ENCODE measurements at regions not wholly inside any gene's neighbourhood (a gene's known extent, or its start where the extent isn't known, plus 50 kb on each side); places are given as distances from the start of the nearest gene placed in this dataset.
"Not testable (repeated sequence)": the region's sequence is repeated elsewhere in the genome, so short reads cannot be mapped to it uniquely, and the experiment has no call there.

DNA sequence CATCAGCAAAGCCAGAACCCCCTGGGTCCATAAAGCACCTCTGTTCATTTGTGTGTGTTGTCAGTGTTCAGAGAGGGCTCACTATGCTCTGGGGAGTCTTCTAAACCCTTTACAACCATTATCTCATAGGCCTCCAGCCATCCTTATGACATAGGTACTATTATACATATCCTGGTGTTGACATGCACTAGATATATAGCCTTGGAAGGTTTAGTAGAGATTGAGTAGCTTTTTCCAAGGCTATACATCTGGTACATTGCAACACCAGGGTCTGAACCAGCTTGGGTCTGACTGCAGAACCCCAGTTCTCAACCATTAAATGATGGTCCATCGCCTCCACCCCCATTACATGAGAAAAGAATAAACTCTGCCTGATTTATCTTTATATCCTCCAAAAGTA, 253.6 kb upstream of the MKLN1 start:
- no peak for DNase-seq (ENCODE audit: low read depth in 4 of 6, low spot score in 6 of 6)
- Histone ChIP-seq H3K4me1 (ENCODE audit: control insufficient read depth, insufficient read depth, low read length) (peaks cover 7% of the 10 kb centered on the region), H3K27me3 (ENCODE audit: control insufficient read depth, insufficient read depth, low read length) (no peaks in the 10 kb centered on the region), H3K36me3 (ENCODE audit: control insufficient read depth, insufficient read depth, low read length) (peaks cover 2% of the 10 kb centered on the region), H3K9me3 (ENCODE audit: control insufficient read depth, insufficient read depth, low read length) (no peaks in the 10 kb centered on the region), H3K4me3 (ENCODE audit: low read depth, low read length) (no peak overlapping the region), H3K27ac (ENCODE audit: low read depth, low read length) (no peak overlapping the region)
- WGBS (ENCODE audit: insufficient coverage): no CpG with 5 or more reads among the region's 1 CpG

GRCh38 chr7:131074585-131074984, 253.1 kb upstream of the MKLN1 start:
- H3K4me1 ChIP-seq (ENCODE audit: control insufficient read depth, insufficient read depth, low read length): peaks cover 5% of the 10 kb centered on the region
- H3K4me3 ChIP-seq (ENCODE audit: low read depth, low read length): no peak overlapping the region
- no peaks in the 10 kb centered on the region for H3K27me3 ChIP-seq (ENCODE audit: control insufficient read depth, insufficient read depth, low read length)
- H3K36me3 ChIP-seq (ENCODE audit: control insufficient read depth, insufficient read depth, low read length): peaks cover 2% of the 10 kb centered on the region
- no peak for DNase-seq (ENCODE audit: low read depth in 4 of 6, low spot score in 6 of 6)
- H3K9me3 ChIP-seq (ENCODE audit: control insufficient read depth, insufficient read depth, low read length): no peaks in the 10 kb centered on the region
- no peak overlapping the region for H3K27ac ChIP-seq (ENCODE audit: low read depth, low read length)
- WGBS (ENCODE audit: insufficient coverage): 100% methylated on average over 2 of the region's 4 CpGs

GRCh38 chr7:131075406-131075805, 252.3 kb upstream of the MKLN1 start:
- 100% methylated on average over 1 of the region's 1 CpG for WGBS (ENCODE audit: insufficient coverage)
- no peak overlapping the region for H3K4me3 ChIP-seq (ENCODE audit: low read depth, low read length)
- H3K9me3 ChIP-seq (ENCODE audit: control insufficient read depth, insufficient read depth, low read length): no peaks in the 10 kb centered on the region
- peaks cover 4% of the 10 kb centered on the region for H3K4me1 ChIP-seq (ENCODE audit: control insufficient read depth, insufficient read depth, low read length)
- H3K27ac ChIP-seq (ENCODE audit: low read depth, low read length): no peak overlapping the region
- no peak for DNase-seq (ENCODE audit: low read depth in 4 of 6, low spot score in 6 of 6)
- H3K27me3 ChIP-seq (ENCODE audit: control insufficient read depth, insufficient read depth, low read length): no peaks in the 10 kb centered on the region
- H3K36me3 ChIP-seq (ENCODE audit: control insufficient read depth, insufficient read depth, low read length): peaks cover 2% of the 10 kb centered on the region

GRCh38 chr7:131076032-131076431, 251.6 kb upstream of the MKLN1 start:
- Histone ChIP-seq H3K4me1 (ENCODE audit: control insufficient read depth, insufficient read depth, low read length) (peaks cover 4% of the 10 kb centered on the region), H3K27me3 (ENCODE audit: control insufficient read depth, insufficient read depth, low read length) (no peaks in the 10 kb centered on the region), H3K9me3 (ENCODE audit: control insufficient read depth, insufficient read depth, low read length) (no peaks in the 10 kb centered on the region), H3K27ac (ENCODE audit: low read depth, low read length) (no peak overlapping the region), H3K4me3 (ENCODE audit: low read depth, low read length) (no peak overlapping the region), H3K36me3 (ENCODE audit: control insufficient read depth, insufficient read depth, low read length) (peaks cover 2% of the 10 kb centered on the region)
- 96% methylated on average over 2 of the region's 3 CpGs for WGBS (ENCODE audit: insufficient coverage)
- no peak for DNase-seq (ENCODE audit: low read depth in 4 of 6, low spot score in 6 of 6)

GRCh38 chr7:131076711-131077181, 250.9 kb upstream of the MKLN1 start:
- Histone ChIP-seq H3K27ac (ENCODE audit: low read depth, low read length) (no peak overlapping the region), H3K36me3 (ENCODE audit: control insufficient read depth, insufficient read depth, low read length) (peaks cover 2% of the 10 kb centered on the region), H3K4me3 (ENCODE audit: low read depth, low read length) (no peak overlapping the region), H3K27me3 (ENCODE audit: control insufficient read depth, insufficient read depth, low read length) (no peaks in the 10 kb centered on the region), H3K9me3 (ENCODE audit: control insufficient read depth, insufficient read depth, low read length) (no peaks in the 10 kb centered on the region), H3K4me1 (ENCODE audit: control insufficient read depth, insufficient read depth, low read length) (peaks cover 4% of the 10 kb centered on the region)
- 57% methylated on average over 4 of the region's 4 CpGs for whole genome bisulfite sequencing (ENCODE audit: insufficient coverage)
- DNase-seq (ENCODE audit: low read depth in 4 of 6, low spot score in 6 of 6): peak in 1 of 6 donors; percentile 8

DNA sequence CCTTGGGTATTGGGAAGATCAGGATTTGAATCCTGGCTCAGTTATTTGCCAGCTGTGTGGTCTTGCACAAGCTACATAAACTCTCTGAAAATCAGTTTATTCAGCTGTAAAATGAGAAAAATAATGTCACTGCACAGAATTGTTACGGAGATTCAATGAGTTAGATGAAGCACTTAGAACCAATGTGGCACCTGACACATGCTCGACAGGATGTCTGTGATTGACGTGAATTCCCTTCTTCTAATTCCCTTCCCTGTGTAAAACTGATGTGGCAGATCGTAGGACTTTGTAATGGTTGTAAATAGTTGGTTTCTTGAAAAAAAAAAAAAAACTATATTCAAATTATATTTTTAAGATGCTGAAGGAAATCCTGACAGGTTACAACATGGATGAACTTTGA, 249.9 kb upstream of the MKLN1 start:
- no peaks in the 10 kb centered on the region for H3K9me3 ChIP-seq (ENCODE audit: control insufficient read depth, insufficient read depth, low read length)
- DNase-seq (ENCODE audit: low read depth in 4 of 6, low spot score in 6 of 6): no peak
- peaks cover 2% of the 10 kb centered on the region for H3K36me3 ChIP-seq (ENCODE audit: control insufficient read depth, insufficient read depth, low read length)
- 100% methylated on average over 1 of the region's 4 CpGs for WGBS (ENCODE audit: insufficient coverage)
- H3K4me3 ChIP-seq (ENCODE audit: low read depth, low read length): no peak overlapping the region
- no peaks in the 10 kb centered on the region for H3K27me3 ChIP-seq (ENCODE audit: control insufficient read depth, insufficient read depth, low read length)
- no peak overlapping the region for H3K27ac ChIP-seq (ENCODE audit: low read depth, low read length)
- peaks cover 2% of the 10 kb centered on the region for H3K4me1 ChIP-seq (ENCODE audit: control insufficient read depth, insufficient read depth, low read length)

GRCh38 chr7:131080754-131081153, 246.9 kb upstream of the MKLN1 start:
- no peaks in the 10 kb centered on the region for H3K4me1 ChIP-seq (ENCODE audit: control insufficient read depth, insufficient read depth, low read length)
- H3K4me3 ChIP-seq (ENCODE audit: low read depth, low read length): no peak overlapping the region
- no peak overlapping the region for H3K27ac ChIP-seq (ENCODE audit: low read depth, low read length)
- no peaks in the 10 kb centered on the region for H3K9me3 ChIP-seq (ENCODE audit: control insufficient read depth, insufficient read depth, low read length)
- DNase-seq (ENCODE audit: low read depth in 4 of 6, low spot score in 6 of 6): no peak
- H3K36me3 ChIP-seq (ENCODE audit: control insufficient read depth, insufficient read depth, low read length): no peaks in the 10 kb centered on the region
- WGBS (ENCODE audit: insufficient coverage): 100% methylated on average over 2 of the region's 5 CpGs
- H3K27me3 ChIP-seq (ENCODE audit: control insufficient read depth, insufficient read depth, low read length): no peaks in the 10 kb centered on the region

GRCh38 chr7:131081308-131081707, 246.4 kb upstream of the MKLN1 start:
- H3K4me1 ChIP-seq (ENCODE audit: control insufficient read depth, insufficient read depth, low read length): no peaks in the 10 kb centered on the region
- H3K36me3 ChIP-seq (ENCODE audit: control insufficient read depth, insufficient read depth, low read length): no peaks in the 10 kb centered on the region
- no peaks in the 10 kb centered on the region for H3K27me3 ChIP-seq (ENCODE audit: control insufficient read depth, insufficient read depth, low read length)
- no peak overlapping the region for H3K27ac ChIP-seq (ENCODE audit: low read depth, low read length)
- no CpG with 5 or more reads among the region's 1 CpG for WGBS (ENCODE audit: insufficient coverage)
- H3K4me3 ChIP-seq (ENCODE audit: low read depth, low read length): no peak overlapping the region
- no peak for DNase-seq (ENCODE audit: low read depth in 4 of 6, low spot score in 6 of 6)
- H3K9me3 ChIP-seq (ENCODE audit: control insufficient read depth, insufficient read depth, low read length): no peaks in the 10 kb centered on the region

DNA sequence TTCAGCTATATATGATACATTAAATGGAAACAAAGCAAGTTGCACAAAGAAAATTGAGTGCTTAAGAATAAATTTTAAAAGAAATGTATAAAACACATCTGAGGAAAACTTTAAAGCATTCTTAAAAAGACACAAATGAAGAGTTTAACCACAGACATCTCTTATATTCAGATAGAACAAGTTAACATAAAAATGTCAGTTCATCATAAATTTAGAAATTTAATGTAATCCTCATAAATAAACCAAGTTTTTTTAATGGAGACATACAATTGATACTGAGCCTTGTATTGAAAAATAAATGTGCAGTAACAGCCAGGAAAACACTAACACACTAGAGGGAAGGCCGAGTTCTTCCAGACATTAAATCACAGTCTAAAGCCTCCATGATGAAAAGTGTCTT, 243.9 kb upstream of the MKLN1 start:
- H3K27me3 ChIP-seq (ENCODE audit: control insufficient read depth, insufficient read depth, low read length): no peaks in the 10 kb centered on the region
- H3K4me1 ChIP-seq (ENCODE audit: control insufficient read depth, insufficient read depth, low read length): no peaks in the 10 kb centered on the region
- no peak for DNase-seq (ENCODE audit: low read depth in 4 of 6, low spot score in 6 of 6)
- no peaks in the 10 kb centered on the region for H3K36me3 ChIP-seq (ENCODE audit: control insufficient read depth, insufficient read depth, low read length)
- no peak overlapping the region for H3K27ac ChIP-seq (ENCODE audit: low read depth, low read length)
- H3K9me3 ChIP-seq (ENCODE audit: control insufficient read depth, insufficient read depth, low read length): no peaks in the 10 kb centered on the region
- no peak overlapping the region for H3K4me3 ChIP-seq (ENCODE audit: low read depth, low read length)
- WGBS (ENCODE audit: insufficient coverage): no CpG with 5 or more reads among the region's 1 CpG

DNA sequence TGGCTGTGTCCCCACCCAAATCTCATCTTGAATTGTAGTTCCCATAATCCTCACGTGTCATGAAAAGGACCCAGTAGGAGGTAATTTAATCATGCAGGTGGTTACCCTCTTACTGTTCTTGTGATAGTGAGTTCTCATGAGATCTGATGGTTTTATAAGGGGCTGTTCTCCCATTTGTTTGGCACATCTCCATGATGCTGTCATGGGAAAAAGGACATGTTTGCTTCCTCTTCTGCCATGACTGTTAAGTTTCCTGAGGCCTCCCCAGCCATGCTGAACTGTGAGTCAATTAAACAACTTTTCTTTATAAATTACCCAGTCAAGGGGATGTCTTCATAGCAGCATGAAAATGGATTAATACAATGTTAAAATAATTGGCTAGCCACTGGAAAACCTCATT, 243.3 kb upstream of the MKLN1 start:
- not testable (repeated sequence) for H3K27me3 ChIP-seq (ENCODE audit: control insufficient read depth, insufficient read depth, low read length); DNase-seq (ENCODE audit: low read depth in 4 of 6, low spot score in 6 of 6); H3K36me3 ChIP-seq (ENCODE audit: control insufficient read depth, insufficient read depth, low read length); H3K9me3 ChIP-seq (ENCODE audit: control insufficient read depth, insufficient read depth, low read length); H3K4me3 ChIP-seq (ENCODE audit: low read depth, low read length); H3K4me1 ChIP-seq (ENCODE audit: control insufficient read depth, insufficient read depth, low read length); H3K27ac ChIP-seq (ENCODE audit: low read depth, low read length)
- no CpG with 5 or more reads among the region's 1 CpG for WGBS (ENCODE audit: insufficient coverage)

All from spinal cord (tissue), 9 donors.